Right kidney (tissue), 1 donor: ENCODE measurements at regions not wholly inside any gene's neighbourhood (a gene's known extent, or its start where the extent isn't known, plus 50 kb on each side); places are given as distances from the start of the nearest gene placed in this dataset.
"Not testable (repeated sequence)": the region's sequence is repeated elsewhere in the genome, so short reads cannot be mapped to it uniquely, and the experiment has no call there.

ENCODE experiments used
- DNase-seq: peaks from one replicate; pipeline ENCODE4 v3.0.0-alpha.2; 2016

- peak; percentile 48 for DNase-seq
Observed at GRCh38 chr12:111154147-111154834, 214.6 kb downstream of the PHETA1 start.

- DNase-seq, result no peak
Observed at GRCh38 chr12:111152561-111152960, 216.3 kb downstream of the PHETA1 start.

DNA sequence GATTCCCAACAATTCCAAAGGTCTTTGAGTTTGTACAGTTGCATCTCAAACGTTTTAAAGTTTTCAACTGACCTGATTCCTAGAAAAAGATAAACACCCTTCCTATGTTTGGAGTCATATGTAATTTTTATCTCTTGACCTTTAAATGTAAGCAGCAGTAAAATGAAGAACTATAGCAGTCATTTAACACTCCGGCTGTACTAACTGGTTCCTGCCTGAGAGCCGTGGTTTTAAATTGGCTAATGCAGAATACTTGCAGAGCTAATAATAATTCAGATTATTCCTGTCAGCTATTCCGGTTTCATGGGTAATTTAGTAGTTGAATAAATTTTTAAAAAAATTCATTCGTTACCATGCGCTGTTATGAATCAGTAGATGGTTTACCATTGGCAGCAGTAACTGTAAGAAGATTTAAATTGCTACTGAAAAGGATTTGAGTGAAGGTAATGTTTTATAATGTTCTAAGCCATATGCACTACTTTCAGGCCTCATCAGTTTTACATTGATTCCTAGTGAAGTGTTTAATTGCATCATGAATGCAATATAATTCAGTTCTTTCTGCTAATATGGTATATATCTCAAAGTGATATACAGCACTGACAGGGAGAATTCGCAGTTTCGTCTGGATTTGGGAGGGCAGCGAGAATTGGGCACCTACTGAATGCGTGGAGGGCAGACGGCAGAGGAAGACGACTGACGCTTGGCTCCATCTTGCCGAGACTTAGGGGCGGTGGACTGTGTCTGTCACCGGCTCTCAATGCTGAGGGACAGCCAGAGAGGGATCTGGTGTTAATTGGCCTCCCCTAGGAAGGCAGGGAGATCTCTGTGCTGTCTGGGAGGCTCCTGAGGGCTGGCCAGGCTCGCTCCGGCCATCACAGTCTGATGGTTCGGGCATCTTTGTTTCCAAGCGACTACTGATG, 217.7 kb downstream of the PHETA1 start:
- DNase-seq, result no peak

DNA sequence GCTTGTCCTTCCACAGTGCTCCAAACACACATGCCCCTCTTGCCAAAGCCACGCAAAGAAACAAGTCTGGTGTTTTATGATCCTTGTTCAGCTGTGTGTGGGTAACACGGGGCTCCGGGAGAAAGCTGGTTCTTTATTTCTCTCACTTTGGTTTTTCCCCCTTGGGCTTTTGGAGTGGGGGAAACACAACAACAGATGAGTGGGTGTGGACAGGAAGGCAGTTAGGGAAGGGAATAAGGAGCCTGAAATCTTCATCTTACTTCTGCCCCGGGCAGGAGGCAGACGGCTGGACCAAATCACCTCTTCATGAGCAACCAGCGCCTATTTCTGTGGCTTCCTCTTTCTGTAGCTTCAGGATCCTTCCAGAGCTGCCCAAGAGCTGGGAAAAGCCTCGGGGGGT, 218.5 kb downstream of the PHETA1 start:
- no peak for DNase-seq

DNA sequence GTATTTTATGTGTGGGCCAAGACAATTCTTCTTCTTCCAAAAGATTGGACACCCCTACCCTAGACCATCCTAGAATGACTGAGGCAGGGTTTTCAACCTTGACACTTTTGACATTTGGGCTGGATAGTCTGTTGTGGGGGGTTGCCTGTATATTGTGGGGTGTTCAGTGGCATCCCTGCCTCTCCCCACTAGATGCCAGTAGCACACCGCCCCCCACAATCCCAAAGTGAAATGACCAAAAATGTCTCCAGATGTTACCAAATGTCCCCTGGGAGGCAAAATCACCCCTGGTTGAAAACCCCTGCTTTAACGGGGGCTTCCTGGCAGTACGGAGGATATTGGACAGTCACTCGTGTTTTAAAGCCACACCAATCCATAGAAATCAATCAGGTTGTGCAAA, 219.6 kb downstream of the PHETA1 start:
- no peak for DNase-seq

DNA sequence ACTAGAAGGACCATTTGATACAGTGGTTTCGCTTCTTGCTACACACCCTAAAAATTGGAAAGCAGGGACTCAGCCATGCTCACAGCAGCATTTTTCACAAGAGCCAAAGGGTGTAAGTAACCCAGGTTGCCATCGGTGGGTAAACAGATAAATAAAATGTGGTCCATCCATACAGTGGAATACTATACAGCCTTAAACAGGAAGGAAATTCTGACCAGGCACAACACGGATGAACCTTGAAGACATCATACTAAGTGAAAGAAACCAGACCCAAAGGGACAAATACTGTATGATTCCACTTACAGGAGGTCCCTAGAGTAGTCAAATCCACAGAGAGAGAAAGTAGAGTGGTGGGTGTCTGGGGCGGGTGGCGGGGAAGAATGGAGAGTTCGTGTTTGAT, 220.9 kb downstream of the PHETA1 start:
- DNase-seq, result no peak

- no peak for DNase-seq
Observed at GRCh38 chr12:111143271-111143670, 222.9 kb upstream of the MYL2 start.

GRCh38 chr12:111141205-111141604, 220.8 kb upstream of the MYL2 start:
- DNase-seq, result no peak

GRCh38 chr12:111138016-111138415, 217.6 kb upstream of the MYL2 start:
- DNase-seq, result no peak

GRCh38 chr12:111135293-111135832, 215.0 kb upstream of the MYL2 start:
- DNase-seq, result no peak

GRCh38 chr12:111130336-111130735, 210.0 kb upstream of the MYL2 start:
- no peak for DNase-seq

GRCh38 chr12:111129149-111129767, 208.9 kb upstream of the MYL2 start:
- no peak for DNase-seq

DNA sequence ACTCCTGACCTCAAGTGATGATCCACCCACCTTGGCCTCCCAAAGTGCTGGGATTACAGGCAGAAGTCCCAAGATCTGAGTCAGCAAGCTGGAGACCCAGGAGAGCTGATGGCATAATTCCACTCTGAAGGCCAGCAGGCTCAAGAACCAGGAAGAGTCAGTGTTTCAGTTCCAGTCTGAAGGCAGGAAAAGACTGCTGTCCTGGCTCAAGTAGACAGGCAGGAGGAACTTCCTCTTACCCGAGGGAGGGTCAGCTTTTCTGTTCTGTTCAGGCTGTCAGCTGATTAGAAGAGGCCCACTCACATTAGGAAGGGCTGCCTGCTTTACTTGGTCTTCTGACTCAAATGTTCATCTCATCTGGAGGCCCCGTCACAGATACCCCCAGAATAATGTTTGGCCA, 206.0 kb upstream of the MYL2 start:
- DNase-seq, result no peak

GRCh38 chr12:111124183-111124582, 203.8 kb upstream of the MYL2 start:
- DNase-seq, result no peak

GRCh38 chr12:111123390-111123789, 203.0 kb upstream of the MYL2 start:
- no peak for DNase-seq

DNA sequence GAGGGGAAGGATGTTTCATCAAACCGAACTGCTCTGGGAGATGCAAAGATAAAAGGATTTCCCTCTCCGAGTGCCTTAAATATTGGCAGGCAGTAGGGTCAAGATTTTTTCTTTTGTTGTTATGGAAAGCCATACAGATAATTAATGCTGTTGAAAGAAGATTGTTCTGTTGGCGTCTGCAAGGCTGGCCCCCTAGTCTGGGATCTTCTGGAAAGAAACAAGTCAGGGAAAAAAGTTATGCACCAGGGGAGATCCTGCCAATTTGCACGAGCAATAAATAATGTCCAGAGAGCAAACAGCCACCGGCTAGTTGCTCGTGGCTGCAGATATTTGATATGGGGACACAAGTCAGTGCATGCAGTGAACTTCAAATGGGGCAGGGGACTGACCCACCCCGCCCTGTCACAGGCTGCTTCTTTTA, 202.1 kb upstream of the MYL2 start:
- peak; percentile 42 for DNase-seq

- peak; percentile 25 for DNase-seq
Observed at GRCh38 chr12:111121840-111122239, 201.5 kb upstream of the MYL2 start.

DNA sequence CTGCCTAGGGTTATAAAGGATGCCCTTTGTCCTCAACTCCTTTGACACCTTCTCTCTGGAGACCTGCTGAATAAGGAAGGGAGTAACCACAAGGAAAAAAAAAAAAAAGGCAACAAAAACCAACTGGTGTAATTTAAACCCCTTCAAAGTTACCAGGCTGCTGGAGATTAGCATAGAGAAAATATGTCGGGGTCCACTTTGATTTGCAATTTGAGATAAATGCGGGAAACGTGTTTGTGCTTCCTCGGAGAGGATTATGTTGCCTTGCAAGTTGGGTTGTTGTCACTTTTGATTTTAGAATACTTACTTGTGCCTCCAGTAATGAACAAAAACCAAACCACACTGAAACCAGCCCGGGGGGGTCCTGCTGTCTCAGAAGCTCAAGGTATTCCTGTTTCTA, 200.2 kb upstream of the MYL2 start:
- DNase-seq, result no peak

DNA sequence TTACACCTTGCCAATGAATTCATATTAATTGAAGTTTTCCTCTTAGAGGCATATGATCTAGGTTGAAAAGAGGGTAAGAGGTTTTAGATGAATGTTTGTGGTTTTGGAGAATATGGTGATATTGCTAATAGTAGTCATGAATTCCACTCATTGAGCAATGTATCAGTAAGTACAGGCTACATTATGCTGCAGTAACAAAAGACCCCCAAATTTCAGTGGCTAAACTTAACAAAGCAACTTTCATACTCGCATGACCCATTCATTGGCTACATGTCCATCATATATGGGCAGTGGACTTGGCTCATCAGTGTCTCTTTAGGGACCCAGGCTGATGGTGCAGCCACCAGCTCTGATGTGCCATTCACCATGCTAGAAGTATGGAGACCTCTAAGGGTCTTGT, 196.6 kb upstream of the MYL2 start:
- no peak for DNase-seq

GRCh38 chr12:111113313-111113712, 192.9 kb upstream of the MYL2 start:
- not testable (repeated sequence) for DNase-seq

GRCh38 chr12:111112311-111113098, 192.1 kb upstream of the MYL2 start:
- no peak for DNase-seq

- DNase-seq, result no peak
Observed at GRCh38 chr12:111111681-111112080, 191.3 kb upstream of the MYL2 start.
